Breast epithelium (tissue), 4 donors: ENCODE measurements at regions not wholly inside any gene's neighbourhood (a gene's known extent, or its start where the extent isn't known, plus 50 kb on each side); places are given as distances from the start of the nearest gene placed in this dataset.
"Not testable (repeated sequence)": the region's sequence is repeated elsewhere in the genome, so short reads cannot be mapped to it uniquely, and the experiment has no call there.

Experiments
- DNase-seq, 2 donors: peaks; one replicate each; pipeline ENCODE4 v3.0.0-alpha.2; 2019; ENCODE audit warnings: low spot score in 2 of 2
- H3K27ac ChIP-seq, 2 donors: fragments of 200-600 bp; sonication (generic) in 1 of 2; one replicate each; pipeline ENCODE4 v1.5.1; 2016 to 2019; ENCODE audit warnings: mild to moderate bottlenecking in 1 of 2
- H3K27me3 ChIP-seq, 2 donors: fragments of 200-600 bp; sonication (generic) in 1 of 2; one replicate each; pipeline versions ENCODE4 v1.5.1 to v1.6.0; 2017 to 2019; ENCODE audit warnings: control low read depth in 1 of 2, mild to moderate bottlenecking in 1 of 2
- H3K36me3 ChIP-seq: fragments of 200-600 bp; one replicate; pipeline ENCODE4 v1.5.1; 2019
- H3K4me1 ChIP-seq, 2 donors: fragments of 200-600 bp; sonication (generic); one replicate each; pipeline ENCODE4 v1.5.1; 2016 to 2019; ENCODE audit warnings: control low read depth in 1 of 2
- H3K4me3 ChIP-seq, 3 donors: fragments of 200-600 bp; sonication (generic); 1 replicate in 2 of 3; 2 replicates in 1 of 3; pipeline ENCODE4 v1.5.1; 2016 to 2019; ENCODE audit warnings: mild to moderate bottlenecking in 3 of 3, moderate library complexity in 2 of 3
- H3K9me3 ChIP-seq, 2 donors: fragments of 200-600 bp; sonication (generic) in 1 of 2; one replicate each; pipeline ENCODE4 v1.5.1; 2016 to 2019; ENCODE audit warnings: control low read depth in 1 of 2
- CTCF ChIP-seq, 3 donors: fragments of 450-650 bp; IDR thresholded peaks; one replicate each; pipeline ENCODE4 v1.5.1; 2016 to 2017; ENCODE audit warnings: antibody characterized with exemption in 3 of 3, mild to moderate bottlenecking in 3 of 3, moderate library complexity in 3 of 3
- POLR2A ChIP-seq: fragments of 450-650 bp; IDR thresholded peaks from one replicate; pipeline ENCODE4 v1.6.1; 2016; ENCODE audit warnings: antibody characterized with exemption, mild to moderate bottlenecking, moderate library complexity
- POLR2AphosphoS5 ChIP-seq, 3 donors: sonication (generic); formaldehyde crosslinking; IDR thresholded peaks; one replicate each; pipeline ENCODE4 v1.6.1; 2017; ENCODE audit warnings: antibody characterized with exemption in 3 of 3
- intact Hi-C: fragments of 100-400 bp; cut with DNase I; formaldehyde crosslinking; loops from one replicate; pipeline ENCODE4 v1.15.1; 2023; ENCODE audit warnings: low total_unique reads

GRCh38 chr3:191919491-191920026 is 458.6 kb downstream of the PYDC2 start:
- TF ChIP-seq CTCF (IDR thresholded peaks at IDR 0.05) (no peak), POLR2AphosphoS5 (IDR thresholded peaks at IDR 0.05) (no peak), POLR2A (no peak)
- Histone ChIP-seq H3K9me3 (no peaks in the 10 kb centered on the region), H3K4me3 (no peak overlapping the region), H3K36me3 (no peaks in the 10 kb centered on the region), H3K27ac (no peak overlapping the region), H3K27me3 (no peaks in the 10 kb centered on the region), H3K4me1 (no peaks in the 10 kb centered on the region)
- intact Hi-C loops, result no loop called here
- no peak for DNase-seq

- H3K9me3 ChIP-seq, result no peaks in the 10 kb centered on the region
- H3K36me3 ChIP-seq, result no peaks in the 10 kb centered on the region
- H3K27ac ChIP-seq, result no peak overlapping the region
- TF ChIP-seq CTCF (IDR thresholded peaks at IDR 0.05), result no peak
- no peak for TF ChIP-seq POLR2A
- TF ChIP-seq POLR2AphosphoS5 (IDR thresholded peaks at IDR 0.05), result no peak
- intact Hi-C loops, result no loop called here
- no peaks in the 10 kb centered on the region for H3K4me1 ChIP-seq
- H3K27me3 ChIP-seq, result no peaks in the 10 kb centered on the region
- H3K4me3 ChIP-seq, result no peak overlapping the region
- no peak for DNase-seq
These were observed 461.6 kb downstream of the PYDC2 start for GRCh38 chr3:191922570-191922969.

GRCh38 chr3:191927183-191927817 is 466.3 kb downstream of the PYDC2 start:
- H3K36me3 ChIP-seq, H3K27me3 ChIP-seq, H3K4me1 ChIP-seq, H3K4me3 ChIP-seq, H3K9me3 ChIP-seq, intact Hi-C loops, DNase-seq, H3K27ac ChIP-seq: not testable (repeated sequence)

DNA sequence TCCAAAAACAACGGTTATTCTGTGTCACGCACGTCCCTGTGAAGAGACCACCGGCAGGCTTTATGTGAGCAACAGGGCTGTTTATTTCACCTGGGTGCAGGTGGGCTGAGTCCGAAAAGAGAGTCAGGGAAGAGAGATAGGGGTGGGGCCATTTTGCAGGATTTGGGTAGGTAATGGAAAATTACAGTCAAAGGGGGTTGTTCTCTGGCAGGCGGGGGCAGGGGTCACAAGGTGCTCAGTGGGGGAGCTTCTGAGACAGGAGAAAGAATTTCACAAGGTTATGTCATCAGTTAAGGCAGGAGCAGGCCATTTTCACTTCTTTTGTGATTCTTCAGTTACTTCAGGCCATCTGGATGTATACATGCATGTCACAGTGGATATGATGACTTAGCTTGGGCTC is 467.0 kb downstream of the PYDC2 start:
- H3K4me1 ChIP-seq, H3K36me3 ChIP-seq, intact Hi-C loops, H3K27ac ChIP-seq, H3K4me3 ChIP-seq, DNase-seq, H3K27me3 ChIP-seq, H3K9me3 ChIP-seq: not testable (repeated sequence)

DNA sequence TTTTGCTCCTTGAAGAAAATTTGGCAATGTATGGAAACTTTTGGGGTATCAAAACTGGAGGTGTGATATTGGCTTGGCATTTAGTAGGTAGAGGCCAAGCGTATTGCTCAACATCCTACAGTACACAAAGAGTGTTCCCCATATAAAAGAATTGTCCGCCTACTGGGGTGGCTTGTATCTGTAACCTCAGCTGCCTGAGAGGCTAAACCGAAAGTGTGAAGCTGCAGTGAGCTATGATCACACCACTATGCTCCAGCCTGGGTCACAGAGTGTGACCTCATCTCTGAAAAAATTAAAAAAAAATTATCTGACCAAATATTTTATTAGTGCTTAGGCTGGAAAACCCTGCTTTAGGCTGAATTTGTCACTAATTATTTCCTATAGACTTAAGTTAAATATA is 483.9 kb downstream of the PYDC2 start:
- no peak overlapping the region for H3K4me3 ChIP-seq
- intact Hi-C loops, result no loop called here
- H3K27ac ChIP-seq, result no peak overlapping the region
- H3K27me3 ChIP-seq, result no peaks in the 10 kb centered on the region
- TF ChIP-seq POLR2AphosphoS5 (IDR thresholded peaks at IDR 0.05) (no peak), POLR2A (no peak), CTCF (IDR thresholded peaks at IDR 0.05) (no peak)
- H3K9me3 ChIP-seq, result no peaks in the 10 kb centered on the region
- H3K36me3 ChIP-seq, result no peaks in the 10 kb centered on the region
- DNase-seq, result no peak
- no peaks in the 10 kb centered on the region for H3K4me1 ChIP-seq

GRCh38 chr3:191952186-191952585 is 491.2 kb downstream of the PYDC2 start:
- Histone ChIP-seq H3K27me3 (no peaks in the 10 kb centered on the region), H3K4me3 (no peak overlapping the region), H3K36me3 (no peaks in the 10 kb centered on the region), H3K9me3 (no peaks in the 10 kb centered on the region), H3K4me1 (no peaks in the 10 kb centered on the region), H3K27ac (no peak overlapping the region)
- no peak for DNase-seq
- intact Hi-C loops, result no loop called here
- TF ChIP-seq CTCF (IDR thresholded peaks at IDR 0.05) (no peak), POLR2A (no peak), POLR2AphosphoS5 (IDR thresholded peaks at IDR 0.05) (no peak)
